PC-3 (cell line): ENCODE measurements at regions not wholly inside any gene's neighbourhood (a gene's known extent, or its start where the extent isn't known, plus 50 kb on each side); places are given as distances from the start of the nearest gene placed in this dataset.

Source experiments
- ATAC-seq: fragments of 200-7000 bp; cut with Tn5 transposase; 2 replicates; pipeline ENCODE4 v1.9.1; 2020; ENCODE audit warnings: mild to moderate bottlenecking, moderate library complexity
- BruUV-seq: library from RNA; stranded (reverse); fragments of 400-500 nt; replicated peaks from 2 replicates; lab custom pipeline; 2021; lab: Mats Ljungman, UMichigan
- CTCF ChIA-PET: fragments of 300-600 bp; sonication (Branson Sonifier 250); formaldehyde crosslinking; loops from one replicate; lab custom pipeline; 2022; ENCODE audit warnings: antibody characterized with exemption; lab: Charles Lee
- POLR2A ChIA-PET: fragments of 300-600 bp; sonication (Branson Sonifier 250); formaldehyde crosslinking; loops from one replicate; lab custom pipeline; 2022; ENCODE audit warnings: antibody characterized with exemption; ENCODE audit not compliant: unreplicated experiment; lab: Charles Lee
- DNase-seq: peaks from one replicate; pipeline ENCODE4 v3.0.0-alpha.2; 2015
- H2AFZ ChIP-seq: fragments of 300-600 bp; sonication (generic); 2 replicates; pipeline ENCODE4 v1.6.0; 2016; ENCODE audit warnings: antibody characterized with exemption, low read length
- H3F3A ChIP-seq: fragments of 300-600 bp; sonication (generic); one replicate; pipeline ENCODE4 v1.6.0; 2017; ENCODE audit warnings: antibody characterized with exemption, low read length, control low read depth, mild to moderate bottlenecking; ENCODE audit not compliant: unreplicated experiment
- H3K27ac ChIP-seq: fragments of 300-600 bp; sonication (generic); 2 replicates; pipeline ENCODE4 v1.5.1; 2016; ENCODE audit warnings: mild to moderate bottlenecking, low read length
- H3K27me3 ChIP-seq: fragments of 300-600 bp; sonication (generic); 2 replicates; pipeline ENCODE4 v1.6.1; 2016; ENCODE audit warnings: low read length, mixed read lengths
- H3K36me3 ChIP-seq: fragments of 300-600 bp; sonication (generic); 2 replicates; pipeline ENCODE4 v1.6.1; 2016; ENCODE audit warnings: low read depth, mixed run types, low read length, mixed read lengths
- H3K4me1 ChIP-seq: fragments of 300-600 bp; sonication (generic); 2 replicates; pipeline ENCODE4 v1.5.1; 2016; ENCODE audit warnings: low read length; ENCODE audit not compliant: insufficient read depth
- H3K4me2 ChIP-seq: fragments of 300-600 bp; sonication (generic); 2 replicates; pipeline ENCODE4 v1.6.0; 2016; ENCODE audit warnings: low read length
- H3K4me3 ChIP-seq: fragments of 300-600 bp; sonication (generic); 2 replicates; pipeline ENCODE4 v1.5.1; 2016; ENCODE audit warnings: mild to moderate bottlenecking, low read length, mixed read lengths
- H3K79me2 ChIP-seq: fragments of 300-600 bp; sonication (generic); 2 replicates; pipeline ENCODE4 v1.6.1; 2017; ENCODE audit warnings: low read length, mixed read lengths
- H3K9ac ChIP-seq: fragments of 300-600 bp; sonication (generic); 2 replicates; pipeline ENCODE4 v1.6.0; 2016; ENCODE audit warnings: mild to moderate bottlenecking, low read length
- H3K9me2 ChIP-seq: fragments of 300-600 bp; sonication (generic); replicated peaks from 2 replicates; pipeline ENCODE4 v1.6.1; 2016; ENCODE audit warnings: mixed run types, low read length, mixed read lengths
- H3K9me3 ChIP-seq: fragments of 300-600 bp; sonication (generic); 2 replicates; pipeline ENCODE4 v1.6.1; 2016; ENCODE audit warnings: low read length, mixed read lengths
- H4K20me1 ChIP-seq: fragments of 300-600 bp; sonication (generic); 2 replicates; pipeline ENCODE4 v1.6.1; 2016; ENCODE audit warnings: low read length, mixed read lengths
- EZH2 ChIP-seq: fragments of 300-600 bp; sonication (generic); IDR thresholded peaks from one replicate; pipeline ENCODE4 v1.6.1; 2017; ENCODE audit warnings: antibody characterized with exemption, mild to moderate bottlenecking, low read length; ENCODE audit not compliant: unreplicated experiment
- EZH2phosphoT487 ChIP-seq: fragments of 300-600 bp; sonication (generic); IDR thresholded peaks from 2 replicates; pipeline ENCODE4 v1.6.1; 2018; ENCODE audit warnings: mild to moderate bottlenecking, antibody characterized with exemption, low read length, borderline replicate concordance
- intact Hi-C: fragments of 100-400 bp; cut with micrococcal nuclease; formaldehyde crosslinking; loops from 2 replicates; pipeline ENCODE4 v1.9.0; 2023
- TF ChIP-seq, protein P1 (sequence below): fragments of 300-600 bp; sonication (generic); conservative IDR thresholded peaks from 2 replicates; pipeline ENCODE4 v1.5.1; 2017; ENCODE audit warnings: antibody characterized with exemption, low read depth, mild to moderate bottlenecking, low read length

DNA sequence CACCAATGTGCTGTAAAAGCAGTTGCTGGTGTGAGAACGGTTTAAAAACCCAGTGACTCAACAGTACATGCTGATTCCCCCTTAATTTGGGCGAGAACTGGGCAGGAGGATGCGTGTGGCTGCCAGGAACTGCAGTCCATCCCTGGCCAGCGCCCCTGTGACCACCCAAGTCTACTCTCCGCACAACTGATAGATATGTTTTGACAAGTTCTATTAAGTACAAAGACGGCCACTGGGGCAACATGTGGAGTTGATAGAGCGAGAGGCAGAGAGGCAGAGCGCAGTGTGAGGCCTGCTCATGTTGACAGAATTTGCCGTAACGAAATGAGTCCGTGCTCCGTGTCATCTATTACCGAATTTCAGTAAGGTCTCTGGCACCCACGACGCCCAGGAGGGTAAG is 855.0 kb downstream of the BCL11B start:
- DNase-seq (no peak), ATAC-seq (no peak)
- Histone ChIP-seq H3K9me3 (no peaks in the 10 kb centered on the region), H3K36me3 (no peaks in the 10 kb centered on the region), H3K79me2 (no peaks in the 10 kb centered on the region), H3K4me1 (no peaks in the 10 kb centered on the region), H3K4me2 (no peak overlapping the region), H3K27ac (no peak overlapping the region), H3F3A (no peaks in the 10 kb centered on the region), H3K4me3 (no peak overlapping the region), H2AFZ (no peak overlapping the region), H3K9me2 (no peaks in the 10 kb centered on the region), H3K9ac (no peak overlapping the region), H3K27me3 (peaks cover 13% of the 10 kb centered on the region), H4K20me1 (no peaks in the 10 kb centered on the region)
- CTCF ChIA-PET, result no interaction called here
- TF ChIP-seq, protein P1, sequence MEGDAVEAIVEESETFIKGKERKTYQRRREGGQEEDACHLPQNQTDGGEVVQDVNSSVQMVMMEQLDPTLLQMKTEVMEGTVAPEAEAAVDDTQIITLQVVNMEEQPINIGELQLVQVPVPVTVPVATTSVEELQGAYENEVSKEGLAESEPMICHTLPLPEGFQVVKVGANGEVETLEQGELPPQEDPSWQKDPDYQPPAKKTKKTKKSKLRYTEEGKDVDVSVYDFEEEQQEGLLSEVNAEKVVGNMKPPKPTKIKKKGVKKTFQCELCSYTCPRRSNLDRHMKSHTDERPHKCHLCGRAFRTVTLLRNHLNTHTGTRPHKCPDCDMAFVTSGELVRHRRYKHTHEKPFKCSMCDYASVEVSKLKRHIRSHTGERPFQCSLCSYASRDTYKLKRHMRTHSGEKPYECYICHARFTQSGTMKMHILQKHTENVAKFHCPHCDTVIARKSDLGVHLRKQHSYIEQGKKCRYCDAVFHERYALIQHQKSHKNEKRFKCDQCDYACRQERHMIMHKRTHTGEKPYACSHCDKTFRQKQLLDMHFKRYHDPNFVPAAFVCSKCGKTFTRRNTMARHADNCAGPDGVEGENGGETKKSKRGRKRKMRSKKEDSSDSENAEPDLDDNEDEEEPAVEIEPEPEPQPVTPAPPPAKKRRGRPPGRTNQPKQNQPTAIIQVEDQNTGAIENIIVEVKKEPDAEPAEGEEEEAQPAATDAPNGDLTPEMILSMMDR, result no peak
- TF ChIP-seq EZH2phosphoT487, result no peak
- TF ChIP-seq EZH2, result no peak
- no TSS peak for BruUV-seq
- POLR2A ChIA-PET, result interaction anchor here (0.6 kb wide), 1 partner anchor 587 kb away, joined by 6 read pairs; no protein-coding TSS in a partner anchor
- intact Hi-C loops, result no loop called here

DNA sequence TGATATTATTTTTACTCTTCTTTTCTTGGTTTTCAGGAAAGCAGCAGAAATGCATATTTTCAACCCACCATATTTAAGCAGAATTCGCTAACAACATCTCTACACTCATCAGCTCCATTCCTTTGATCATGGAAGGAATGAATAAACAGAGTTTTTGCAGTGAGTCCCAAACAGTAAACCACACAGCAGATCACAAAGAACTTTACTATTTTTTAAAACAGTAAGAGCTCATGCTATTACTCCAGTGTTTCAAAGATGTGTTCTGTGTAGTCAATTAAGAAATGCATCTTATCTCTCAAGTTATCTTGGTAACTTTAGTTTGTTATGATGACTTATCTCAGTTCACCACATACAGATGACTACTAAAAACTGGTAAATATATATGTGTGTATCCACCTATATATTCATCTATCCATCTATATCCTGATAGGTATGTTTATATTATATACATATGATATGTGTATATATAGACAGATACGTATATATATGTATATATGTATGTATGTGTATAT is 843.5 kb downstream of the BCL11B start:
- no peaks in the 10 kb centered on the region for H4K20me1 ChIP-seq
- intact Hi-C loops, result no loop called here
- no peak overlapping the region for H3K4me3 ChIP-seq
- H3K27me3 ChIP-seq, result no peaks in the 10 kb centered on the region
- ChIA-PET POLR2A (no interaction called here), CTCF (no interaction called here)
- no peaks in the 10 kb centered on the region for H3K9me3 ChIP-seq
- H3K9me2 ChIP-seq, result no peaks in the 10 kb centered on the region
- H3K27ac ChIP-seq, result no peak overlapping the region
- no peaks in the 10 kb centered on the region for H3K36me3 ChIP-seq
- TF ChIP-seq EZH2phosphoT487 (no peak), EZH2 (no peak)
- TF ChIP-seq, protein P1, result no peak
- no peak overlapping the region for H3K9ac ChIP-seq
- H3K79me2 ChIP-seq, result no peaks in the 10 kb centered on the region
- ATAC-seq, result no peak
- H3K4me1 ChIP-seq, result no peaks in the 10 kb centered on the region
- no TSS peak for BruUV-seq
- no peaks in the 10 kb centered on the region for H3F3A ChIP-seq
- H3K4me2 ChIP-seq, result no peak overlapping the region
- no peak for DNase-seq
- no peak overlapping the region for H2AFZ ChIP-seq

DNA sequence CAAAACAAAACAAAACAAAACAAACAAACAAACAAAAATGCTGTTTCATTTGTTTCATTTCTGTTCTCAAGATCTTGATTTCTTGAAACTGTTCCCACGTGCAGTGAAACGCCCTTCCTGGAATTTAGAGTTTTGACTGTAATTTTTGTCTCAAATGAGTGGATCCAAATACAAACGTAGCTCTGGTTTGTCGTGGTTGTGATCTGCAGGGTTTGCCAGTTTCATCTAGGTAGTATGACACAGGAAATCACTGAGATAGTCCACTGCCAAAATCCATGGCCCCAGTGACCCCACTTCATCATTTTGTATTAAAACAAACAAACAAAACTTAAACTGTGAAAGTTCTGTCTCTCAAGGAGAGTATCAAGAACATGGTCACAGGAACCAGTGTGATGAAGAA is 838.6 kb downstream of the BCL11B start:
- Histone ChIP-seq H3K36me3 (no peaks in the 10 kb centered on the region), H3F3A (no peaks in the 10 kb centered on the region)

More for the DNA sequence above, 838.6 kb downstream of the BCL11B start:
- H3K4me2 ChIP-seq, result no peak overlapping the region
- no peak overlapping the region for H3K9ac ChIP-seq
- no peak overlapping the region for H2AFZ ChIP-seq
- no peaks in the 10 kb centered on the region for H3K4me1 ChIP-seq
- H3K9me2 ChIP-seq, result no peaks in the 10 kb centered on the region
- H3K27me3 ChIP-seq, result no peaks in the 10 kb centered on the region
- intact Hi-C loops, result no loop called here
- no peak overlapping the region for H3K27ac ChIP-seq
- no peaks in the 10 kb centered on the region for H4K20me1 ChIP-seq
- no peak for ATAC-seq
- no peak overlapping the region for H3K4me3 ChIP-seq
- no peak for DNase-seq
- TF ChIP-seq EZH2 (no peak), EZH2phosphoT487 (no peak)
- TF ChIP-seq, protein P1, result no peak
- CTCF ChIA-PET, result no interaction called here
- no peaks in the 10 kb centered on the region for H3K9me3 ChIP-seq
- POLR2A ChIA-PET, result no interaction called here
- no peaks in the 10 kb centered on the region for H3K79me2 ChIP-seq
- no TSS peak for BruUV-seq
